H1 (cell line): ENCODE measurements at regions not wholly inside any gene's neighbourhood (a gene's known extent, or its start where the extent isn't known, plus 50 kb on each side); places are given as distances from the start of the nearest gene placed in this dataset.

ENCODE experiments used
- CTCF ChIA-PET: fragments of 300-600 bp; sonication (Branson Sonifier 250); formaldehyde crosslinking; loops from one replicate; lab custom pipeline; 2021; ENCODE audit not compliant: partially characterized antibody; lab: Charles Lee
- POLR2A ChIA-PET: fragments of 300-600 bp; sonication (Branson Sonifier 250); formaldehyde crosslinking; loops from one replicate; lab custom pipeline; 2021; ENCODE audit warnings: inconsistent platforms; ENCODE audit not compliant: partially characterized antibody; lab: Charles Lee
- DNase-seq, 2 experiments: peaks; one replicate each; pipeline versions ENCODE4 v3.0.0 to v3.0.0-alpha.2; 2010 to 2022; ENCODE audit warnings: low spot score in 2 of 2, low read depth in 1 of 2, mixed read lengths in 1 of 2
- FAIRE-seq: peaks from 2 replicates; lab custom pipeline; 2011; peaks lifted over from hg19 to GRCh38; lab: Jason Lieb, UNC
- H2AFZ ChIP-seq: 2 replicates; pipeline ENCODE4 v1.8.1; 2012; ENCODE audit warnings: low read length, inconsistent platforms
- H2AK5ac ChIP-seq: 2 replicates; pipeline ENCODE4 v1.6.1; 2013; ENCODE audit warnings: low read depth, low read length
- H2BK120ac ChIP-seq: replicated peaks from 2 replicates; pipeline ENCODE3; 2013; ENCODE audit warnings: low read depth, low read length, inconsistent platforms
- H2BK12ac ChIP-seq: 2 replicates; pipeline ENCODE4 v1.6.1; 2013; ENCODE audit warnings: low read depth, low read length
- H2BK15ac ChIP-seq: 2 replicates; pipeline ENCODE4 v1.6.1; 2013; ENCODE audit warnings: low read length
- H2BK20ac ChIP-seq: 2 replicates; pipeline ENCODE4 v1.6.1; 2013; ENCODE audit warnings: low read length
- H2BK5ac ChIP-seq: 2 replicates; pipeline ENCODE4 v1.6.1; 2013; ENCODE audit warnings: low read depth, low read length
- H3K14ac ChIP-seq: 2 replicates; pipeline ENCODE4 v1.6.1; 2013; ENCODE audit warnings: inconsistent platforms; ENCODE audit not compliant: insufficient read length
- H3K18ac ChIP-seq: 2 replicates; pipeline ENCODE4 v1.6.1; 2013; ENCODE audit warnings: low read length; ENCODE audit errors: extremely low read depth
- H3K23ac ChIP-seq: 2 replicates; pipeline ENCODE4 v1.6.1; 2013; ENCODE audit warnings: inconsistent platforms; ENCODE audit not compliant: insufficient read length
- H3K23me2 ChIP-seq: 2 replicates; pipeline ENCODE4 v1.6.1; 2013; ENCODE audit warnings: low read depth, low read length
- H3K27ac ChIP-seq: 2 replicates; pipeline ENCODE4 v1.6.1; 2011; ENCODE audit warnings: low read depth, low read length, inconsistent platforms
- H3K27me3 ChIP-seq, 4 experiments: replicated peaks in 1 of 4; 1 replicate in 1 of 4; 2 replicates in 3 of 4; pipeline versions ENCODE4 v1.6.1 to v1.8.1; 2011 to 2013; ENCODE audit warnings: low read length in 3 of 4, mild to moderate bottlenecking in 3 of 4, inconsistent platforms in 2 of 4, mixed read lengths in 2 of 4, moderate library complexity in 1 of 4; ENCODE audit not compliant: control insufficient read depth in 3 of 4, insufficient read depth in 3 of 4; ENCODE audit errors: extremely low read depth in 1 of 4
- H3K36me3 ChIP-seq, 4 experiments: 2 replicates each; pipeline versions ENCODE4 v1.6.1 to v1.8.1; 2011 to 2013; ENCODE audit warnings: mild to moderate bottlenecking in 4 of 4, low read length in 3 of 4, moderate library complexity in 2 of 4, control low read depth in 1 of 4, inconsistent platforms in 1 of 4; ENCODE audit not compliant: insufficient read depth in 4 of 4, control insufficient read depth in 2 of 4
- H3K4ac ChIP-seq: replicated peaks from 2 replicates; pipeline ENCODE3; 2013; ENCODE audit warnings: low read length, low read depth, mixed read lengths, inconsistent platforms; ENCODE audit not compliant: insufficient read length
- H3K4me1 ChIP-seq, 4 experiments: replicated peaks in 1 of 4; 1 replicate in 1 of 4; 2 replicates in 3 of 4; pipeline versions ENCODE4 v1.6.1 to v1.8.1; 2011 to 2013; ENCODE audit warnings: low read length in 3 of 4, inconsistent platforms in 2 of 4, mixed read lengths in 1 of 4; ENCODE audit not compliant: insufficient read depth in 4 of 4, control insufficient read depth in 3 of 4
- H3K4me2 ChIP-seq, 2 experiments: 2 replicates each; pipeline versions ENCODE4 v1.6.1 to v1.8.1; 2011 to 2013; ENCODE audit warnings: low read depth in 2 of 2, low read length in 2 of 2, control low read depth in 1 of 2, inconsistent platforms in 1 of 2, mild to moderate bottlenecking in 1 of 2; ENCODE audit not compliant: insufficient read depth in 1 of 2
- H3K4me3 ChIP-seq, 4 experiments: fragments of 200-600, 300-600 bp in 1 of 4; sonication (generic), shearing (Covaris generic), sonication (Bioruptor Twin) in 1 of 4; 2 replicates each; pipeline versions ENCODE4 v1.5.1 to v1.8.1; 2011 to 2016; ENCODE audit warnings: low read length in 4 of 4, low read depth in 3 of 4, control low read depth in 2 of 4, inconsistent platforms in 2 of 4, mild to moderate bottlenecking in 2 of 4, mixed read lengths in 1 of 4, moderate library complexity in 1 of 4; ENCODE audit not compliant: insufficient read depth in 2 of 4; ENCODE audit errors: extremely low read depth in 1 of 4
- H3K56ac ChIP-seq: replicated peaks from 2 replicates; pipeline ENCODE3; 2013; ENCODE audit warnings: low read depth, mild to moderate bottlenecking, mixed read lengths, low read length, inconsistent platforms; ENCODE audit not compliant: insufficient read length
- H3K79me1 ChIP-seq: 2 replicates; pipeline ENCODE4 v1.6.1; 2013; ENCODE audit warnings: low read depth, low read length, control low read depth
- H3K79me2 ChIP-seq, 2 experiments: 2 replicates each; pipeline versions ENCODE4 v1.6.1 to v1.8.1; 2012 to 2013; ENCODE audit warnings: low read length in 2 of 2, mild to moderate bottlenecking in 2 of 2, inconsistent platforms in 1 of 2; ENCODE audit not compliant: insufficient read depth in 2 of 2, control insufficient read depth in 1 of 2
- H3K9ac ChIP-seq, 4 experiments: replicated peaks in 1 of 4; 1 replicate in 1 of 4; 2 replicates in 3 of 4; pipeline versions ENCODE4 v1.6.1 to v1.8.1; 2011 to 2013; ENCODE audit warnings: low read depth in 3 of 4, low read length in 3 of 4, control low read depth in 2 of 4, mild to moderate bottlenecking in 2 of 4, moderate library complexity in 2 of 4, inconsistent platforms in 1 of 4; ENCODE audit errors: extremely low read depth in 1 of 4
- H3K9me3 ChIP-seq, 2 experiments: 2 replicates each; pipeline versions ENCODE4 v1.6.1 to v1.8.1; 2012 to 2013; ENCODE audit warnings: mild to moderate bottlenecking in 2 of 2, moderate library complexity in 2 of 2, control low read depth in 1 of 2, inconsistent platforms in 1 of 2, low read depth in 1 of 2, low read length in 1 of 2, mixed read lengths in 1 of 2; ENCODE audit not compliant: insufficient read depth in 2 of 2
- H4K20me1 ChIP-seq, 2 experiments: replicated peaks in 1 of 2; 2 replicates each; pipeline versions ENCODE3 to v1.8.1; 2011 to 2013; ENCODE audit warnings: inconsistent platforms in 2 of 2, low read length in 2 of 2, mild to moderate bottlenecking in 1 of 2; ENCODE audit not compliant: insufficient read depth in 2 of 2, control insufficient read depth in 1 of 2
- H4K5ac ChIP-seq: 2 replicates; pipeline ENCODE4 v1.6.1; 2013; ENCODE audit warnings: low read length, low read depth, mixed read lengths, inconsistent platforms; ENCODE audit not compliant: insufficient read length
- H4K8ac ChIP-seq: 2 replicates; pipeline ENCODE4 v1.8.0; 2013; ENCODE audit warnings: mild to moderate bottlenecking, moderate library complexity, low read length, inconsistent platforms; ENCODE audit not compliant: insufficient read depth; ENCODE audit errors: extremely low read depth
- H4K91ac ChIP-seq: replicated peaks from 2 replicates; pipeline ENCODE3; 2013; ENCODE audit warnings: low read length, mixed read lengths, inconsistent platforms; ENCODE audit not compliant: insufficient read length
- BCL11A ChIP-seq, 2 experiments: IDR thresholded peaks; one replicate each; pipeline ENCODE4 v1.6.1; 2011; ENCODE audit warnings: low read depth in 2 of 2, low read length in 2 of 2, mild to moderate bottlenecking in 2 of 2
- CTBP2 ChIP-seq: IDR thresholded peaks from 2 replicates; pipeline ENCODE4 v1.7.0; 2011; ENCODE audit warnings: borderline replicate concordance, mild to moderate bottlenecking, moderate library complexity, mixed read lengths, low read length; ENCODE audit not compliant: insufficient read depth, insufficient read length
- KDM1A ChIP-seq: fragments of 200-600, 300-600 bp; sonication (generic); IDR thresholded peaks from 2 replicates; pipeline ENCODE4 v1.7.1; 2016; ENCODE audit warnings: mild to moderate bottlenecking, low read length, borderline replicate concordance
- SIN3A ChIP-seq, 2 experiments: IDR thresholded peaks in 1 of 2; conservative IDR thresholded peaks in 1 of 2; 2 replicates each; pipeline ENCODE4 v1.6.1; 2011 to 2012; ENCODE audit warnings: low read length in 2 of 2, improper control_type of control experiment in 1 of 2, low read depth in 1 of 2, mild to moderate bottlenecking in 1 of 2
- TAF1 ChIP-seq: IDR thresholded peaks from 2 replicates; pipeline ENCODE4 v1.6.1; 2011; ENCODE audit warnings: mild to moderate bottlenecking, low read depth, low read length
- WGBS, 2 experiments: shearing (Covaris generic) in 1 of 2; methylation state at CpG; one replicate each; pipeline versions ENCODE4 v1.1.6 to v1.1.7; 2013 to 2015; ENCODE audit warnings: low lambda C conversion rate in 2 of 2, mixed read lengths in 2 of 2, inconsistent platforms in 1 of 2, low coverage in 1 of 2, missing lambda C conversion rate in 1 of 2; ENCODE audit not compliant: insufficient replicate concordance in 2 of 2, insufficient coverage in 1 of 2, insufficient read length in 1 of 2; ENCODE audit errors: extremely low coverage in 1 of 2, missing lambda C conversion rate in 1 of 2; 5-methylcytosine and 5-hydroxymethylcytosine counted together

DNA sequence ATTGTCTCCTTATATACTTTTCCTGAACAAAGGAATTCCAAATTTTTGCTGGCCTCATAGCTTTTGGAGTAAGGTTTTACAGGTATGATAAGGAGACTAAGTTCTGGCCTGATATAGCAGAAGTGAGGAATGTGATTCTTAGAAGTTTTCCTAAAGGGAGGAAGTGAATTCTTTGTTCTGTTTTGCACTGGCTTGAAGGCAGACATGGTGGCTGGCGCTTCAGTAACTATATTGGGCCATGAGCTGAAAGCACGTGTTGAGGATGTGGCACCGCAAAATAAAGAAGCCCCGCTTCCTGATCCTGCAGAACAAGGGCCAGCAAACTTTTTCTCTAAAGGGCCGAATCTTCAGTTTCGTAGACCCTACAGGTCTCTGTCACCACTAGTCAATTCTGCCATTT, 224.2 kb downstream of the SNX18 start:
- Histone ChIP-seq H3K4me3 (no peak overlapping the region), H3K14ac (no peak overlapping the region), H3K27me3 (no peaks in the 10 kb centered on the region), H2BK120ac (no peak overlapping the region), H3K79me2 (no peaks in the 10 kb centered on the region), H3K36me3 (no peaks in the 10 kb centered on the region), H2AFZ (no peak overlapping the region), H3K9me3 (no peaks in the 10 kb centered on the region), H3K4ac (no peak overlapping the region), H3K4me1 (peaks cover 0 to 7% (median 4%) of the 10 kb centered on the region in 4 experiments; a peak in 4 of 7 replicates), H3K79me1 (no peaks in the 10 kb centered on the region), H3K18ac (no peak overlapping the region), H4K5ac (no peak overlapping the region), H3K56ac (no peak overlapping the region), H3K27ac (no peak overlapping the region), H2BK20ac (no peak overlapping the region), H2BK5ac (no peak overlapping the region), H3K23ac (no peak overlapping the region), H4K91ac (no peak overlapping the region), H2AK5ac (no peak overlapping the region), H4K20me1 (no peaks in the 10 kb centered on the region), H4K8ac (no peak overlapping the region), H3K4me2 (no peak overlapping the region), H3K9ac (no peak overlapping the region), H3K23me2 (peaks cover under 1% of the 10 kb centered on the region; the same call in 1 of the 2 replicates), H2BK15ac (no peak overlapping the region), H2BK12ac (no peak overlapping the region)
- no peak for FAIRE-seq
- POLR2A ChIA-PET, result no interaction called here
- WGBS, 2 experiments, result 91% methylated on average over 6 of the region's 6 CpGs; no CpG with 5 or more reads in 1 of the 2 experiments
- no peak for DNase-seq
- CTCF ChIA-PET, result interaction anchor here (0.6 to 3.6 kb wide), 7 partner anchors 10 to 224 kb away, joined by 3 to 21 read pairs (median 4); partner anchors contain the start of gene SNX18
- TF ChIP-seq KDM1A (no peak), TAF1 (no peak), CTBP2 (no peak), BCL11A (IDR thresholded peaks at IDR 0.05; ENCODE audit: low read depth in 2 of 2, low read length in 2 of 2) (no peak), SIN3A (conservative IDR thresholded peaks at IDR 0.05 in 1 of 2, IDR thresholded peaks at IDR 0.05 in 1 of 2; ENCODE audit: low read depth in 1 of 2, low read length in 2 of 2) (no peak)
